Lower leg skin (tissue), 4 donors: ENCODE measurements at regions not wholly inside any gene's neighbourhood (a gene's known extent, or its start where the extent isn't known, plus 50 kb on each side); places are given as distances from the start of the nearest gene placed in this dataset.

Experiments
- DNase-seq, 2 donors: peaks; one replicate each; pipeline ENCODE4 v3.0.0-alpha.2; 2019; ENCODE audit warnings: low spot score in 2 of 2
- H3K4me3 ChIP-seq: fragments of 200-600 bp; sonication (generic); 2 replicates; pipeline ENCODE4 v1.5.1; 2017; ENCODE audit warnings: mild to moderate bottlenecking, low read depth; ENCODE audit not compliant: poor library complexity, severe bottlenecking
- CTCF ChIP-seq, 3 donors: fragments of 450-650 bp; IDR thresholded peaks; one replicate each; pipeline ENCODE4 v1.5.1; 2016; ENCODE audit warnings: antibody characterized with exemption in 3 of 3, mild to moderate bottlenecking in 3 of 3, moderate library complexity in 2 of 3
- POLR2A ChIP-seq, 2 donors: fragments of 450-650 bp; IDR thresholded peaks; one replicate each; pipeline ENCODE4 v1.6.1; 2016 to 2017; ENCODE audit warnings: antibody characterized with exemption in 2 of 2, mild to moderate bottlenecking in 1 of 2, moderate library complexity in 1 of 2
- WGBS, 2 donors: methylation state at CpG; one replicate each; pipeline ENCODE4 v1.1.5; 2018; 5-methylcytosine and 5-hydroxymethylcytosine counted together
- intact Hi-C: fragments of 100-400 bp; cut with DNase I; formaldehyde crosslinking; loops from one replicate; pipeline ENCODE4 v1.15.0; 2023; ENCODE audit warnings: low total_unique reads

GRCh38 chr1:9419369-9420041, 119.8 kb upstream of the SLC25A33 start:
- H3K4me3 ChIP-seq: no peak overlapping the region
- no peak for DNase-seq
- WGBS, 2 donors: 73 to 77% methylated on average over 8 of the region's 8 CpGs
- intact Hi-C loops: no loop called here
- TF ChIP-seq POLR2A (IDR thresholded peaks at IDR 0.05) (no peak), CTCF (IDR thresholded peaks at IDR 0.05) (no peak)

GRCh38 chr1:9420835-9421532, 118.3 kb upstream of the SLC25A33 start:
- DNase-seq: no peak
- intact Hi-C loops: no loop called here
- no peak overlapping the region for H3K4me3 ChIP-seq
- 86 to 90% methylated on average over 5 of the region's 5 CpGs for WGBS, 2 donors
- TF ChIP-seq POLR2A (IDR thresholded peaks at IDR 0.05) (no peak), CTCF (IDR thresholded peaks at IDR 0.05) (no peak)

- no peak overlapping the region for H3K4me3 ChIP-seq
- intact Hi-C loops: no loop called here
- TF ChIP-seq POLR2A (IDR thresholded peaks at IDR 0.05): no peak
- no peak for TF ChIP-seq CTCF (IDR thresholded peaks at IDR 0.05)
- no peak for DNase-seq
- 77 to 82% methylated on average over 4 to 5 of the region's 5 CpGs for WGBS, 2 donors
Observed at GRCh38 chr1:9421533-9421873, 117.8 kb upstream of the SLC25A33 start.

- DNase-seq: no peak
- 84 to 92% methylated on average over 14 of the region's 14 CpGs for WGBS, 2 donors
- H3K4me3 ChIP-seq: no peak overlapping the region
- TF ChIP-seq CTCF (IDR thresholded peaks at IDR 0.05) (no peak), POLR2A (IDR thresholded peaks at IDR 0.05) (no peak)
- intact Hi-C loops: no loop called here
Observed at GRCh38 chr1:9422321-9422720, 116.9 kb upstream of the SLC25A33 start.

GRCh38 chr1:9422911-9423505, 116.3 kb upstream of the SLC25A33 start:
- 84 to 87% methylated on average over 12 of the region's 12 CpGs for WGBS, 2 donors
- intact Hi-C loops: no loop called here
- no peak for DNase-seq
- H3K4me3 ChIP-seq: no peak overlapping the region
- no peak for TF ChIP-seq POLR2A (IDR thresholded peaks at IDR 0.05)

GRCh38 chr1:9424261-9424660, 115.0 kb upstream of the SLC25A33 start:
- intact Hi-C loops: no loop called here
- H3K4me3 ChIP-seq: no peak overlapping the region
- TF ChIP-seq CTCF (IDR thresholded peaks at IDR 0.05): no peak
- no peak for TF ChIP-seq POLR2A (IDR thresholded peaks at IDR 0.05)
- no peak for DNase-seq
- 71 to 80% methylated on average over 4 of the region's 4 CpGs for WGBS, 2 donors
